Erythroblast (primary cell): ENCODE measurements at regions not wholly inside any gene's neighbourhood (a gene's known extent, or its start where the extent isn't known, plus 50 kb on each side); places are given as distances from the start of the nearest gene placed in this dataset.
"Not testable (repeated sequence)": the region's sequence is repeated elsewhere in the genome, so short reads cannot be mapped to it uniquely, and the experiment has no call there.

Experiments used
- DNase-seq, 2 experiments: peaks; one replicate each; lab custom pipeline; 2025; lab: John Stamatoyannopoulos, UW
- GATA1 ChIP-seq: IDR thresholded peaks from 2 replicates; pipeline ENCODE4 v1.6.1; 2011; ENCODE audit warnings: low read depth, mild to moderate bottlenecking, control low read depth, low read length, moderate library complexity
- POLR2A ChIP-seq: IDR thresholded peaks from 2 replicates; pipeline ENCODE4 v1.6.1; 2011; ENCODE audit warnings: mild to moderate bottlenecking, low read length

DNA sequence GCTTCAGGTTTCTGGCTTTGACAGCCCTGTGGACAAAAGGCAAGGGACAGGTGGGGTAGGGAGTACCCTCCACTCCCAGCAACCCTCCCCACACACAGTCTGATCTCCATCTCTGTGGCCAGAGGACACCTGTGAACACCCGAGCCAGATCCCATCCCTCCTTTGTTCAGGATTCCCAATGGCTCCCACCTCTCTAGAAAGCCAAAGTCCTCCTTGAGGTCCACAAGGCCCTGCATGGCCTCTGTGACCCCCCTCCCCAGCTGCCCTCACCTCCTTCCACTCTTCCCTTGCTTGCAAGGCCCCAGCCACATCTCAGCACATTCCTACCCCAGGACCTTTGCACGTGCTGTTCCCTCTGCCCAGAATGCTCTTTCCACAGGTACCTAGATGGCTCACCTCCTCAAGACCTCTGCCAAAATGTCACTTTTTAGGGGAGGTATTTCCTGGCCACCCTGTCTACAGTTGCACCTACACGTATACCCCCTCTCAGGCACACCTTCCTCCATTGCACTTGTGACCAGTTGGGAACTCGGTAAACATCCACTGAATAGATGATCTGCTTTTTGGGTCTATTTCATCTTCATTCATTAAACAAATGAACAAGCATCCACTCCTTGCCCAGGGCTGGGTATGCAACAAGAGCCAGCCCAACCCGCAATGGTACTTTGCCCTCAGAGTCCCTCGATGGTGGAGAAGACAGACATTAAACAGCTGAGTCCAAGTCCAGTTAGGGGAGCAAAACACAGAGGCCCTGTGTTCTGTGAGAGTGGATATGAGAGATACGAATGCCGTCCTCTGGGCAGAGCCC is 107.0 kb downstream of the CRLF3 start:
- TF ChIP-seq GATA1 (no peak), POLR2A (no peak)
- DNase-seq, result no peak

GRCh38 chr17:30716461-30717290 is 107.8 kb downstream of the CRLF3 start:
- DNase-seq, result peak; percentile 11 to 36
- TF ChIP-seq POLR2A (no peak), GATA1 (no peak)

DNA sequence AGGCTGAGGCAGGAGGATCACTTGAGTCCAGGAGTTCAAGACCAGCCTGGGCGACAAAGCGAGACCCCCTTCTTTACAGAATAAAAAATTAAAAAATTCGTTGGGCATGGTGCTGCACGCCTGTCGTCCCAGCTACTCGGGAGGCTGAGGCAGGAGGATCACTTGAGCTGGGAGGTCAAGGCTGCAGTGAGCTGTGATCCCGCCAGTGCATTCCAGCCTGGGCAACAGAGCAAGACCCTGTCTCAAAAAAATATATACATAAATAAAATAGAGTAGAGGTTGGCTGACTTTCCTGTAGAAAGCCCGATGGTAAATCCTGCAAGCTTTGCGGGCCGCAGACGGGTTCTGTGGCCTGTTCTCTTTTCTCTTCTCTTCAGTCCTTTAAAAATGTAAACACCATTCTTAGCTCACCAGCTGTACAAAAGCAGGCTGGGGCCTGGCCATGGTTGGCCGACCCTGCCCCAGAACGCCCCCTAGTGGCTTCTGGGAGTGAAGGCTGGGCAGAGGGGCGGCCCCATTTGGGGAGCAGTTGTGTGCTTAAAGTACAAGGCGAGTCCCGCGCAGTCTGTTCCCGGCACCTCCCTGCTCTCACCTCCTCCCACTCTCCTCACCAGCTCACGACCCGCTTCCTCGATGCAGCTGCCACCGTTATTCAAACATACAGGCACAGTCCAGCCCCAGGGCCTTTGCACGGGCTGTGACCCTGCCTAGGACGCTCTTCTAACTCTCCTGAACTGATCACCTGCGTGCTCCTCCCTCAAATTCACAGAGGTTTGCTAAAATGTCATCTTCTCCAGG is 109.5 kb downstream of the CRLF3 start:
- DNase-seq, result peak; percentile 62 to 63

DNA sequence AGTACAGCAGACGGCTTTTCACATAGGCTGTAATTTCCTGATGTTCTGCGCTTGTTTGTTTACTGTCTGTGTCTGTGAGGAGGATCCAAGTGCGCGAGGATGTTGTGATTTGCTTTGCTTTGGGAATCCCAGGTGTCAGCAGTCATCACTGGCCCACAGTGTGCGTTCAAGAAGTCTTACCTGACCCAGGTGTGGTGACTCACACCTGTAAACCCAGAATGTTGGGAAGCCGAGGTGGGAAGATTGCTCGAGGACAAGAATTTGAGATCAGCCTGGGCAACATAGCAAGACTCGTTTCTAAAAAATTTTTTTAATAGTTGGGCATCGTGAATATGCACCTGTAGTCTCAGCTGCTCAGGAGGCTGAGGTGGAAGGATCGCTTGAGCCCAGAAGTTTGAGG is 110.7 kb downstream of the CRLF3 start:
- DNase-seq, result not testable (repeated sequence)

- not testable (repeated sequence) for DNase-seq
Measured at GRCh38 chr17:30712859-30713258, 111.6 kb downstream of the CRLF3 start.

DNA sequence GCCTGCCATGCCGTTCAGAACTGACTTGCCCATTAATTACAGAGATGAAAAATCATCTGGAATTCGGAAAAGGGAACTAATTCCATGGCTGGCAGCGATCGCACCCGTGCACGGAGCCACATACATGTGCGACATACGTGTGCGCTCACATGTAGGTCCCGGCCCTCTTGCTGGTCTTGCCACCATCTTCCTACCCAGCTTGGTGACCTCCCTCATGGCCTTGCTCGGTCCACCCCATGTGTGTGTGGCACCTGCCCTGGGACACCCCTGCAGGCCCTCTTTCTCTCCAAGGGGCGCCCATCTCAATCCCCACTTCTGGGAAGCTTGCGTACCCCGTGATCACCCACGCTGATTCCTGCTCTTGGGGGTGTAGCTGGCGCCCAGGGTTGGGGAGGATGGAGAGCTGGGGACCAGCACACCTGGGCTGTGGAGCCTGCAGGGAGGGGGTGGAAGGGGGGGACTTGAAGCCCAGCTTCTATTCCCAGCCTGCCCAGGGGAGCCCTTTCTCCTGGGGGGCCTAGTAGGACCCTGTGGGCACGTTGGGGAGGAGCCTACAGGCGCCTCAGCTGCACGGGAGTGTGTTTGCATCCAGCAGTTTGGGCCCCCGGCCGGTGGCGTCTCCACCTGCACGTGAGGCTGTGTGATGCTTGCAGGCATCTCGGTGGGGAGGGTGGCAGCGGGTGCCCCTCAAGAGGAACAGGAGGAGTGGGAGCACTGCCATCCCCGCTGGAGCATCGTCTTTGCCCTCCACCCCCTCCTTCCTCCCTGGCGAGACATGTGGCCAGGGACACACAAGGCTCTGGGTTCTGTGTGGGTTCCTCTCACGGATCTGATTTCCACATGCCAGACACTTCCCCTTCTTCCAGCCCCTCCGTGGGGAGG is 112.6 kb downstream of the CRLF3 start:
- not testable (repeated sequence) for DNase-seq

- not testable (repeated sequence) for DNase-seq
Measured at GRCh38 chr17:30711176-30711575, 113.3 kb downstream of the CRLF3 start.

GRCh38 chr17:30710276-30711088 is 114.0 kb downstream of the CRLF3 start:
- not testable (repeated sequence) for DNase-seq

DNA sequence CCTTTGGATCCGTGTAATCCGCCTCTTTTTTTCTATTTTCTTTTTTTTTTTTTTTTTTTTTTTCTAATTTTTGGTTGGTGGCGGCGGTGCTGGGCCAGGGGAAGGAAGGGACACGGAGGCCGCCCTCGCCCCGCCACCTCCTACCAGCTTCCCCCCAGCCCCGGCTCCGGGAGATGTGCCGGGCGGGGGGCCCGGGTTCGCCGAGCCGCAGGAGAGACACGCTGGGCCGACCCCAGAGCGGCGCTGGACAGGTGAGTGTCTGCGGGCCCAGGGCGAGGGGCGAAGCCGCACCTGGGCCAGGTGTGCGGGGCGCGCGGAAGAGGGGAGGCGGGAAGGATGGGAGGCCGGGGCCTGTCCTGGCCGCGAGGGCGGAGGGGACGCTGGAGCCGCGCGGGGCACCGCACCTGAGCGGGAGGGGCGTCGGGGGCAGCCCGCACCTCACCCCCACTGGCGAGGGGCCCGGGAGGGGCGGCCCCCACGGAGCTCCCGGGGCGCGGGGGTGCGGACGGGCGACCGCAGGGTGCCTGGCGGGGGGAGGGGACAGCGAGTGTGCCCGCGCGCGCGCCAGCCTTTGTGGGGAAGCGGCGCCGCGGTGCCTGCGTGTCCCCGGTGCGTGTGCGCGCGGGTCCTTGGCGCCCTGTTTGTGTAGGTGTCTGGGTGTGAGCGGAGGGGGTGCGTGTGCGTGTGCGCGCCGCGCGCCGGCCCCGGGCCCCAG is 114.8 kb downstream of the CRLF3 start:
- peak; percentile 45 for DNase-seq

- DNase-seq, result peak; percentile 35 to 41
Measured at GRCh38 chr17:30709096-30709495, 115.4 kb downstream of the CRLF3 start.

DNA sequence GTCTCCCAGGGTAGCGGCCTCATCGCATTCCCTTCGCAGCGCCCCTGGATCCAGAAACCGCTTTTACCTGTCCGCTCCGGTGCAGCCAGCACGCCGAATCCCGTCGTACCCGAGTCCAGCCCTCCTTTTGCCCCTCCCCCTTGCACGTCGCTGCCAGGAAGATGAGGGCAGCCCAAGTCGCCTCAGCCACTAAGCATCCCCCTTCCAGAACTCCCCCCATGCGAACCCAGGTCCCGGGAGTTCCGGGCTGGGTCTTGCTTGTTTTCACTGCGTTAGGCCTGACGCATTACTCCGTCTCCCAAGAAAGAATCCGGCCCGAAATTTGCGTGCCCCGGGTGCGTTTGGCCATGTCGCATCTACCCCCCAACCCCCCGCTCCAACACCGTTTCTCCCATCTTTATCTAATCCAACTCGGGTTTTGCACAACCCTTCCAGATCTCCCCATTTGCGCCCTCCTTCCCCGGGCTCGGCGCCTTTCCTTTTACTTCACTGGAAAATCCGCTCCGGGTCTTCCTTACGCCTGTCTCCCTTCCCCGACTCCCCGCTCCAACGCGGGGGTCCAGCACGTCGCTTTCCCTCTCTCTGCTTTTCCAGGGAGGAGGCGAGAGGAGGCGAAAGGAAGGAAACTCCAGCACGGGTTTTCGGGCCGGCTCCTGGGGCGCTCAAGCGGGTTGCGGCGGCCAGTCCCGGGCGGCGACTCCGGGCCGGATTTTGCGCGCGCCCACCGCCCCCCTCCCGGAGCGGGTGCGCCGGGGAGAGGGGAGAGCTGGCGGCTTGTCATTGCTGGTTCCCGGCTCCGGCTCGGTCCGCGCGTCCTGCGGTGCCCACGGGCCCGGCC is 116.0 kb downstream of the CRLF3 start:
- DNase-seq, result peak; percentile 76 to 79

DNA sequence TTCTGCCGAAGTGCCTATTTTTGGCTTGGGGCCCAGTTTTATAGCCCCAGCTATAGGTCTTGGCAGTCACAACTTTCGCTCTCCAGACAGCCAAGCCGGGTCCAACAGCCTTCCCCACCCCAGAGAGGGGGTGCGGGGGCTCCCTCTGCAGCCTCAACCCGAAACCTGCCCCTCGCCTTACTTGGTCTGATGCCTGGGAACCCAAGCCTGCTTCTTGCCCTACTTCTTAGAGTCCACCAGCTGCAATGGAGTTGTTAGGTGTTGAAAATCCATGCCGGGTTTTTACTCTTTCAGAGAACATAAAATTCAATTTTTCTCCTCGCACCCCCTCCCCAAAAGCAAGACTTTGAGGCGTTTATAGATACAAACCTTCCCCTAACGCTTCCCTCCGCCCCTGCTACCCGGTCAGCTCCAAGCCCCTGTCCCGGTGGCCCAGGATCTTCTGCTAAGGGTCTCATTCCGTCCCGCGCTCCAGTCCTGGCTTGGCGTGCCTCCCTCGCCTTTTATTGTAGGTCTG is 116.7 kb downstream of the CRLF3 start:
- DNase-seq, result peak; percentile 61 to 65

GRCh38 chr17:30706461-30707335 is 117.8 kb downstream of the CRLF3 start:
- not testable (repeated sequence) for DNase-seq

GRCh38 chr17:30706004-30706403 is 118.5 kb downstream of the CRLF3 start:
- DNase-seq, result not testable (repeated sequence)
